Right lobe of liver (tissue), 6 donors: ENCODE measurements at regions not wholly inside any gene's neighbourhood (a gene's known extent, or its start where the extent isn't known, plus 50 kb on each side); places are given as distances from the start of the nearest gene placed in this dataset.

Source experiments
- ATAC-seq, 4 donors: fragments of 200-7000 bp; cut with Tn5 transposase; one replicate each; pipeline ENCODE4 v1.9.1; 2020; ENCODE audit warnings: mild to moderate bottlenecking in 4 of 4, moderate library complexity in 4 of 4
- DNase-seq, 3 donors: peaks; one replicate each; pipeline ENCODE4 v3.0.0-alpha.2; 2020
- H3K27ac ChIP-seq, 3 donors: fragments of 200-600 bp; one replicate each; pipeline ENCODE4 v1.8.0; 2022
- H3K27me3 ChIP-seq, 2 donors: fragments of 200-600 bp; one replicate each; pipeline ENCODE4 v1.8.0; 2022
- H3K36me3 ChIP-seq, 4 donors: fragments of 200-600 bp; sonication (generic) in 1 of 4; one replicate each; pipeline versions ENCODE4 v1.5.1 to v1.8.0; 2017 to 2022; ENCODE audit warnings: control low read depth in 1 of 4
- H3K4me1 ChIP-seq, 4 donors: fragments of 200-600 bp; sonication (generic) in 1 of 4; one replicate each; pipeline versions ENCODE4 v1.5.1 to v1.8.0; 2017 to 2022; ENCODE audit warnings: control low read depth in 1 of 4
- H3K4me3 ChIP-seq, 3 donors: fragments of 200-600 bp; one replicate each; pipeline ENCODE4 v1.8.0; 2022
- H3K9me3 ChIP-seq, 4 donors: fragments of 200-600 bp; sonication (generic) in 1 of 4; one replicate each; pipeline versions ENCODE4 v1.5.1 to v1.8.0; 2017 to 2022; ENCODE audit warnings: control low read depth in 1 of 4
- CTCF ChIP-seq, 4 donors: fragments of 200-600 bp in 3 of 4; fragments of 450-650 bp in 1 of 4; IDR thresholded peaks; one replicate each; pipeline versions ENCODE4 v1.5.1 to v1.8.0; 2016 to 2022; ENCODE audit warnings: antibody characterized with exemption in 4 of 4, mild to moderate bottlenecking in 2 of 4
- POLR2A ChIP-seq: fragments of 450-650 bp; IDR thresholded peaks from one replicate; pipeline ENCODE4 v1.6.1; 2017; ENCODE audit warnings: antibody characterized with exemption, mild to moderate bottlenecking
- WGBS: methylation state at CpG from one replicate; pipeline ENCODE4 v1.1.6; 2018; ENCODE audit warnings: low coverage, low lambda C conversion rate; ENCODE audit not compliant: insufficient coverage; ENCODE audit errors: missing lambda C conversion rate; 5-methylcytosine and 5-hydroxymethylcytosine counted together
- intact Hi-C, 2 donors: fragments of 100-400 bp; cut with DNase I; formaldehyde crosslinking; loops; one replicate each; pipeline versions ENCODE4 v1.11.2 to v1.14.1; 2022
- donor health status: DM: no; HTN: yes; CAD: no.
- donor health status: DM: no; HTN: no; CAD: no.
- donor health status: DM: no; HTN: no; CAD: no.
- donor health status: DM: no; HTN: yes; CAD: no.
- donor health status: DM: no; HTN: yes; CAD: no.

GRCh38 chr13:87444135-87444534, 227.0 kb upstream of the SLITRK5 start:
- no peaks in the 10 kb centered on the region for H3K27me3 ChIP-seq
- no peak for ATAC-seq
- DNase-seq, result no peak
- no peak overlapping the region for H3K4me3 ChIP-seq
- H3K9me3 ChIP-seq, result no peaks in the 10 kb centered on the region
- H3K36me3 ChIP-seq, result no peaks in the 10 kb centered on the region
- no peaks in the 10 kb centered on the region for H3K4me1 ChIP-seq
- H3K27ac ChIP-seq, result no peak overlapping the region
- intact Hi-C loops, result no loop called here
- TF ChIP-seq CTCF (IDR thresholded peaks at IDR 0.05), result no peak
- no peak for TF ChIP-seq POLR2A
- 19% methylated on average over 2 of the region's 2 CpGs for WGBS

- no peak for TF ChIP-seq CTCF (IDR thresholded peaks at IDR 0.05)
- TF ChIP-seq POLR2A, result no peak
- Histone ChIP-seq H3K4me1 (no peaks in the 10 kb centered on the region), H3K4me3 (no peak overlapping the region), H3K27ac (no peak overlapping the region), H3K9me3 (no peaks in the 10 kb centered on the region), H3K27me3 (no peaks in the 10 kb centered on the region), H3K36me3 (no peaks in the 10 kb centered on the region)
- DNase-seq (no peak), ATAC-seq (no peak)
- 73% methylated on average over 2 of the region's 2 CpGs for WGBS
- intact Hi-C loops, result no loop called here
Measured at GRCh38 chr13:87452281-87452680, 218.9 kb upstream of the SLITRK5 start.

- Histone ChIP-seq H3K36me3 (no peaks in the 10 kb centered on the region), H3K27ac (no peak overlapping the region), H3K4me1 (no peaks in the 10 kb centered on the region), H3K9me3 (no peaks in the 10 kb centered on the region), H3K27me3 (no peaks in the 10 kb centered on the region), H3K4me3 (no peak overlapping the region)
- WGBS, result 33% methylated on average over 1 of the region's 1 CpG
- no peak for TF ChIP-seq POLR2A
- no peak for TF ChIP-seq CTCF (IDR thresholded peaks at IDR 0.05)
- no peak for DNase-seq
- no peak for ATAC-seq
- intact Hi-C loops, result no loop called here
Measured at GRCh38 chr13:87453244-87453643, 217.9 kb upstream of the SLITRK5 start.

DNA sequence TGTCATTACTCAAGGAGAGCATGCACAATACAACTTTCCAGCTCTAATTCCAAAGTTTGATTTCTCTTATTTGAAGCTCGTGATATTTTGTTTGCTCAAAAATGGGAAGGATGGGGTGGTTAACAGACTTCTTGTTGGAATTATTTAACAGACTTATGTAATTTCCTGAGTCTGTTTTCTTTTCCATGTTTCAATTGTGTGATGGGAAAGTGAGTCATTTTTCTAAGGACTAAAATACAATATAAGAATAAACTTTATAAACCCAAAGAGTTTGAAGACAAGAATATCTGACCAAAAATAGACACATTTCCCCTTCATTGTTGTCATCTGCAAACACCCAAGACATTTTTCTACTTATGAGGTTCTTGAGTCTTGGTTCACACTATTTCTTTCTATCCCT, 211.8 kb upstream of the SLITRK5 start:
- 11% methylated on average over 1 of the region's 1 CpG for WGBS
- intact Hi-C loops, result no loop called here
- H3K4me3 ChIP-seq, result no peak overlapping the region
- no peak overlapping the region for H3K27ac ChIP-seq
- no peaks in the 10 kb centered on the region for H3K36me3 ChIP-seq
- no peak for DNase-seq
- no peaks in the 10 kb centered on the region for H3K27me3 ChIP-seq
- no peak for ATAC-seq
- no peaks in the 10 kb centered on the region for H3K9me3 ChIP-seq
- no peak for TF ChIP-seq CTCF (IDR thresholded peaks at IDR 0.05)
- no peak for TF ChIP-seq POLR2A
- no peaks in the 10 kb centered on the region for H3K4me1 ChIP-seq

DNA sequence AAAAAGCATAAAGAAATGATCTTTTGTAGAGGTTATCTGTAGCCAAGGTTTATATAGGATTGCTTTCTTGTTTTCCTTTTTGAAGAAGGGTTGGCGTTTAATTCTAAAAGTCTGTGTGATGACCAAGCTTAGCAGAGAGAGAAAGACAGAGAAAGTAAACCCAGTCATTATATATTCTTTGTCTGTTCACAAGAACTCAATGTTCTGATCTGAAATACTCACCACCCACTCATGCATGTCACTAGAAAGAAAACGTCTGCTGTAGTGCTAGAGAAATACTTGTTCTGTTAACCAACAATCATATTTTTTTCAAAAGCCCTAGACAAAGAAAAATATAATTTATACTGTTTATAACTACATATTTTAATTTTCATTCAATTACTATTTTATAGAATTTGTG, 173.7 kb upstream of the SLITRK5 start:
- ATAC-seq (no peak), DNase-seq (no peak)
- intact Hi-C loops, result no loop called here

More for the DNA sequence above, 173.7 kb upstream of the SLITRK5 start:
- H3K36me3 ChIP-seq, result no peaks in the 10 kb centered on the region
- TF ChIP-seq CTCF (IDR thresholded peaks at IDR 0.05) (no peak), POLR2A (no peak)
- H3K4me3 ChIP-seq, result no peak overlapping the region
- H3K4me1 ChIP-seq, result no peaks in the 10 kb centered on the region
- H3K9me3 ChIP-seq, result no peaks in the 10 kb centered on the region
- H3K27ac ChIP-seq, result no peak overlapping the region
- H3K27me3 ChIP-seq, result no peaks in the 10 kb centered on the region
- WGBS, result 35% methylated on average over 2 of the region's 2 CpGs
